ENCODE measurements at regions not wholly inside any gene's neighbourhood (a gene's known extent, or its start where the extent isn't known, plus 50 kb on each side); places are given as distances from the start of the nearest gene placed in this dataset.

DNA sequence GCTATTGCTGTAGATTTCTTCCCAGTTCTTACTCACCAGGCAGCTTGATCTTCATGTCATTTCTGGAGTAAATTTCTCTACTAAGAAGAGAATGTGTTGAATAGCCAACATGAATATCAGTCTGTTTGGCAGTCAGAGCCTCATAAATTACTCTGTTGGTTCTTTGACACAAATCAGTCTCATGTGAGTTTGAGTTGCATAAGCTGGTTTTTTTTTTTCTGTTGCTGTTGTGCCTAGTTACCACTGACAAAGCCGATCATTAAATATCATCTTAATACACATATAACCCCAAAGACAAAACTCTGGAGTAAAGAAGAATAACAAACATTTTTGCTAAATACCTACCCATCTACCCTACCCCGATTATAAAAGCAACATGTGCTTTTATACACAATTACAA lies 240.5 kb upstream of the KCNJ16 start:
- Histone ChIP-seq H3K4me1 (ENCODE audit: control insufficient read depth in 1 of 2, low read depth in 2 of 2) (no peaks in the 10 kb centered on the region), H3K27ac (no peak overlapping the region), H3K36me3 (no peaks in the 10 kb centered on the region), H3K27me3 (replicated peaks; ENCODE audit: insufficient read depth) (no peaks in the 10 kb centered on the region), H3K4me3 (no peak overlapping the region), H3K9me3 (no peaks in the 10 kb centered on the region)
- ATAC-seq (ENCODE audit: insufficient number of reproducible peaks, low FRiP score, low read depth) (no peak), DNase-seq (ENCODE audit: low spot score) (no peak)
- TF ChIP-seq, protein P1, sequence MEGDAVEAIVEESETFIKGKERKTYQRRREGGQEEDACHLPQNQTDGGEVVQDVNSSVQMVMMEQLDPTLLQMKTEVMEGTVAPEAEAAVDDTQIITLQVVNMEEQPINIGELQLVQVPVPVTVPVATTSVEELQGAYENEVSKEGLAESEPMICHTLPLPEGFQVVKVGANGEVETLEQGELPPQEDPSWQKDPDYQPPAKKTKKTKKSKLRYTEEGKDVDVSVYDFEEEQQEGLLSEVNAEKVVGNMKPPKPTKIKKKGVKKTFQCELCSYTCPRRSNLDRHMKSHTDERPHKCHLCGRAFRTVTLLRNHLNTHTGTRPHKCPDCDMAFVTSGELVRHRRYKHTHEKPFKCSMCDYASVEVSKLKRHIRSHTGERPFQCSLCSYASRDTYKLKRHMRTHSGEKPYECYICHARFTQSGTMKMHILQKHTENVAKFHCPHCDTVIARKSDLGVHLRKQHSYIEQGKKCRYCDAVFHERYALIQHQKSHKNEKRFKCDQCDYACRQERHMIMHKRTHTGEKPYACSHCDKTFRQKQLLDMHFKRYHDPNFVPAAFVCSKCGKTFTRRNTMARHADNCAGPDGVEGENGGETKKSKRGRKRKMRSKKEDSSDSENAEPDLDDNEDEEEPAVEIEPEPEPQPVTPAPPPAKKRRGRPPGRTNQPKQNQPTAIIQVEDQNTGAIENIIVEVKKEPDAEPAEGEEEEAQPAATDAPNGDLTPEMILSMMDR (IDR thresholded peaks at IDR 0.05), result no peak

DNA sequence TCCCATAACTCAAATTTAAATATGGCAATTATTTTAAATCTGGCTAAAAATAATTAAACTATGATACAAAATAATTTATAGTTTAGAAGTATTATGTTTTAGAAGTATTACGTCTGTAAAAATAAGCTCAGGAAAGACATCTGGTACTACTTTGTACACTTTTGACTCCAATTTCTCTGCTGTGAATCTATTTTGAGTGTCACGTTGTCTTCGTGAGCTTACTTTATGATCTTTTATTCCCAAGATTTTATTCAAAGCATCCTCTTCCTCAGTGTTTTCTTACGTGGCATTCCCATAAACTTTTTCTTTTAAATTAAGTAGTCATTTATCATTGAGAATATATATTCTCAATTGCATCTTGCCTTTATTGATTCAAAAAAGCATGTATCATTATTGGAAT lies 223.3 kb upstream of the KCNJ16 start:
- TF ChIP-seq, protein P1 (IDR thresholded peaks at IDR 0.05), result no peak
- H3K27ac ChIP-seq, result no peak overlapping the region
- DNase-seq (ENCODE audit: low spot score), result no peak
- H3K4me3 ChIP-seq, result no peak overlapping the region
- no peaks in the 10 kb centered on the region for H3K36me3 ChIP-seq
- H3K4me1 ChIP-seq (ENCODE audit: control insufficient read depth in 1 of 2, low read depth in 2 of 2), result peaks cover 0 to 6% of the 10 kb centered on the region in 2 donors
- H3K9me3 ChIP-seq, result no peaks in the 10 kb centered on the region
- no peak for ATAC-seq (ENCODE audit: insufficient number of reproducible peaks, low FRiP score, low read depth)
- no peaks in the 10 kb centered on the region for H3K27me3 ChIP-seq (replicated peaks; ENCODE audit: insufficient read depth)

DNA sequence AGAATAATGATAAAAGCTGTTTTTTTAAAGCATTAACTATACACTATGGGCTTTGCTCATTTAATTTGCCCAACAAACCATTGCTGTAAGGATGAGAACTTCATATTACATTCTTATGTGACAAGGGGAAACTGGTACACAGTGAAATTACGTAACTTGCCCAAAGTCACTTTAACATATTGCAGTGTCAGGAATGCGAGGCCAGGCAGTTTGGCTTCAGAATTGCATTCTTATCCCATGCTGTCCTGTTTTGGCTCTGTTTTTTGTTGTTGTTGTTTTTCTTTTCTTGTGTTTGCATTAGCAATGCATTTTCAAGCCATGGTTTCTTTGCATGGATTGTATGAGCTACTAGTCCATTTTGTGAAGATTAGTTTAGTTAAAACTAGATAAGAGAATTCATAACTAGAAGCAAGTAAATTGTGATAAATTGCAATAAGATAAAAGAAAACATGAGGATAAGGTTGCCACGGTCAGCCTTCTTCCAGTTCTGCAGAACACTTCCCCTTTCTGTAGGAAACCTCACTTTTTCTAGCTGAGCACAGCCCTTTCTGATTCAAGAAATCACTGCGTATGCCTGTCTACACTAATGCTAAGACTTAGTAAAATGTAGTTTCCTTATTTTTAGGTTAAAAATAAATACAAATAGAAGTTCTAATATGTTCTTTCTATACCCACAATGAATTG lies 221.3 kb upstream of the KCNJ16 start:
- Histone ChIP-seq H3K9me3 (peaks cover 2% of the 10 kb centered on the region), H3K36me3 (no peaks in the 10 kb centered on the region), H3K4me1 (ENCODE audit: control insufficient read depth in 1 of 2, low read depth in 2 of 2) (peaks cover 0 to 6% of the 10 kb centered on the region in 2 donors), H3K27ac (no peak overlapping the region), H3K4me3 (no peak overlapping the region), H3K27me3 (replicated peaks; ENCODE audit: insufficient read depth) (no peaks in the 10 kb centered on the region)
- no peak for ATAC-seq (ENCODE audit: insufficient number of reproducible peaks, low FRiP score, low read depth)
- TF ChIP-seq, protein P1 (IDR thresholded peaks at IDR 0.05), result no peak
- DNase-seq (ENCODE audit: low spot score), result no peak

DNA sequence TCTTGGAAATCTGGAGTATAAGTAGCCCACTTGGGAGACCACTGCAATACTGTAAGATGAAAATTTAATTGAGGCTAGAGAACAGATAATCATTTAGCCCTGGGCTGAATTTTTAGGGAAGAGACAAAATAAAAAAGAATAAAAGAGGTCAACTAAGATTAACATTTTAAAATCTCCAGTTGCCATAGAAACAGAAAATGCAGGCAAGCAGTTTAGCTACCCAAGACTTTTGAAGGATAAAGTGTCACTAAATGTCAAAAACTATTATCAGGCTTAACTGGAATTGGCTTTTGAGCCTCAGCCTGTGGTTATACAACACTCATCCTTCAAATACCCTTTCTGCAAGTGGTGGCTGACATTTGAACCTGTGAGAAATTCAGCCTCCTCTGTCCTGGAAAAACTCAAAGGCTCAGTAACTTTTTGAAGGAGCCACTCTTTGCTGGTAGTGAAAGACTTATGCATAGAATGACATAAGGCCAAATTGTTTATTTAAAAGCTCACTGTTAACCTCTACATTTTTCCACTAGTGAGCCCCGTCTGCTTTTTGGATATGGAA lies 220.7 kb upstream of the KCNJ16 start:
- no peaks in the 10 kb centered on the region for H3K36me3 ChIP-seq
- peaks cover 7% of the 10 kb centered on the region for H3K9me3 ChIP-seq
- H3K4me1 ChIP-seq (ENCODE audit: control insufficient read depth in 1 of 2, low read depth in 2 of 2), result peaks cover 0 to 6% of the 10 kb centered on the region in 2 donors
- no peaks in the 10 kb centered on the region for H3K27me3 ChIP-seq (replicated peaks; ENCODE audit: insufficient read depth)
- TF ChIP-seq, protein P1 (IDR thresholded peaks at IDR 0.05), result no peak
- H3K27ac ChIP-seq, result no peak overlapping the region
- no peak overlapping the region for H3K4me3 ChIP-seq
- ATAC-seq (ENCODE audit: insufficient number of reproducible peaks, low FRiP score, low read depth) (no peak), DNase-seq (ENCODE audit: low spot score) (no peak)

DNA sequence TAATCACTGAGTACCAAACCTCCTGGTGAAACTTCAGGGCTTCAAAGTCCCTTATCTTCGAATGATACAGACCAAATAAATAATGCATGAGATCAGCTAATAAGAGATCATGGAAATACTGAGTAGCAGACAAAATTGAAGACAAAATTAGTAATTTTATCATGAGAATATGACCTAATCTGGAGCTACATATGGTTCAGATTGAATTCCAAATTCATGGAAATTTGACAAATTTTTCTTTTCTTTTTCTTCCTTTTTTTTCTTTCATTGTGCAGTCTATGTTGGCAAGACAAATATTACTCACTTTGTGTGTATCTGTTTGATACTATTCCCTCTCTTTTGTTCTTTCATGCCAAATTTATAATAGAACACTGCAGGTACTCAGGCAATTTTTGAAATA lies 218.1 kb upstream of the KCNJ16 start:
- peaks cover 0 to 6% of the 10 kb centered on the region in 2 donors for H3K4me1 ChIP-seq (ENCODE audit: control insufficient read depth in 1 of 2, low read depth in 2 of 2)
- no peak overlapping the region for H3K4me3 ChIP-seq
- H3K27ac ChIP-seq, result no peak overlapping the region
- H3K27me3 ChIP-seq (replicated peaks; ENCODE audit: insufficient read depth), result no peaks in the 10 kb centered on the region
- no peaks in the 10 kb centered on the region for H3K36me3 ChIP-seq
- no peak for ATAC-seq (ENCODE audit: insufficient number of reproducible peaks, low FRiP score, low read depth)
- TF ChIP-seq, protein P1 (IDR thresholded peaks at IDR 0.05), result no peak
- no peak for DNase-seq (ENCODE audit: low spot score)
- H3K9me3 ChIP-seq, result peaks cover 7% of the 10 kb centered on the region

Data from thoracic aorta (tissue), 2 donors.